DMS153 (cell line): ENCODE measurements at regions not wholly inside any gene's neighbourhood (a gene's known extent, or its start where the extent isn't known, plus 50 kb on each side); places are given as distances from the start of the nearest gene placed in this dataset.
"Not testable (repeated sequence)": the region's sequence is repeated elsewhere in the genome, so short reads cannot be mapped to it uniquely, and the experiment has no call there.

Experiments
- DNase-seq: peaks from one replicate; lab custom pipeline; 2025; lab: John Stamatoyannopoulos, UW

GRCh38 chr9:106106396-106106795 is 412.1 kb downstream of the TMEM38B start:
- DNase-seq: no peak

- DNase-seq: no peak
These were observed 413.4 kb downstream of the TMEM38B start for GRCh38 chr9:106107716-106108115.

DNA sequence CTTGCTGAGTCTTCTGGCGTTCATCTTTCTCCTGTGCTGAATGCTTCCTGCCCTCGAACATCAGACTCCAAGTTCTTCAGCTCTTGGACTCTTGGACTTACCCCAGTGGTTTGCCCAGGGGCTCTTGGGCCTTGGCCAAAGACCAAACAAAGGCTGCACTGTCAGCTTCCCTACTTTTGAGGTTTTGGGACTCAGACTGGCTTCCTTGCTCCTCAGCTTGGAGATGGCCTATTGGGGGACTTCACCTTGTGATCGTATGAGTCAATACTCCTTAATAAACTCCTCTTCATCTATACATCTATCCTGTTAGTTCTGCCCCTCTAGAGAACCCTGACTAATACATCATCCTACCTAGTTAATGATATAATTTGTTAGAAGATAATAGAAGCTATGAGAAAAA is 415.4 kb downstream of the TMEM38B start:
- DNase-seq: not testable (repeated sequence)

DNA sequence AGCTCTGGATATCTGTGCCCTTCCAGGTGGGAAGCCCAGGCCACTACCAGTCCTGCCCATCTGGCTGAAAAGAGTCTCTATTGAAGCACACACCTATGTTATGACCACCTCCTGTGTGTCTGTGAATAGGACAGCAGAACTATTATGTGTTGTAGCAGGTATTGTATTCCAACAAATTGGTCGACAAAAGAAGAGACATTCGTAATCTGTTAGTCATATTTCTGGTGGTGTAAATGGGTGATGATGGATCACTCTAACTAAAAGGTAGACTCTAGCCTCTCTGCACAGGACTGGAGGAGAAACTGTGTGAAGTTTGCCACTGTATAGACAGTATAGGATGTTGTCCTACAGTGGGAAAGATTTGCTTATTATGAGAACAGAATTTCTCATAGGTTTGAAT is 416.1 kb downstream of the TMEM38B start:
- DNase-seq: no peak

- no peak for DNase-seq
These were observed 416.8 kb downstream of the TMEM38B start for GRCh38 chr9:106111039-106111730.

DNA sequence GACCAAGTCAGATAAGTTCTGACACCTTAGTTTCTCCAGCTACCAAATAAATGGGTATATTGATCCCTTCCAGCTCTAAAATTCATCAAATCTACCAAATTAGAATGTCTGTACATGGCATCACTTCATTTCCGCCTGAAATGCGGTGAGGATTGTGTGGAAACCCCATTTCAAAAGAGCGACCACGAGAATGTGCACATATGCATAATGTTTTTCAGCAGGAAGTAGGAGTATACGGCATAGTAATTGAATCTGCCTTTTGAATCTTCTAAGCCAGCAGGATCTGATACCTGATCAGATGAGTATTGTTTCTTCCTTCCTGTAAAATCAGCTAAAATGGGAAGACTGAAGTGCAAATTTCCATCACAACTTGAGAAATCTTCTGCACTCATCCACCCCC is 418.6 kb downstream of the TMEM38B start:
- no peak for DNase-seq

DNA sequence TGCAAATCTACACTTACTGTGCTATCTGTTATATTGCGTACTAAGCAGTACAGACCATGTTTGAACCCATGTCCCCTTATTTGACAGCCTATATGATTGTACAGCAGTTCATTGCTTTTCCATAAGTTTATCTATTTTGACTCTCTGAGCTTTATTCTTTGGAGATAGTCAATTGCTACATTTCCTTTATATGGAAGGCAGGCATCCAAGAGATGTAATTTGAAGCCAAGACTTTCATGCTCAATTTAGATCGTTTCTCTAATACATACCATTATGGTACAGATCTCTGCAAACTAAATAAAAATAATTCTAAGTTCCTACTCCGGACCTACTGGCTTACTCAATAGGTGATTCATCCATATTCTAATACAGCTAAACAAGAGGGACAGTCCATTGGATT is 424.8 kb downstream of the TMEM38B start:
- DNase-seq: no peak

- no peak for DNase-seq
These were observed 425.7 kb downstream of the TMEM38B start for GRCh38 chr9:106120071-106120470.

- DNase-seq: no peak
These were observed 433.4 kb downstream of the TMEM38B start for GRCh38 chr9:106127776-106128175.

DNA sequence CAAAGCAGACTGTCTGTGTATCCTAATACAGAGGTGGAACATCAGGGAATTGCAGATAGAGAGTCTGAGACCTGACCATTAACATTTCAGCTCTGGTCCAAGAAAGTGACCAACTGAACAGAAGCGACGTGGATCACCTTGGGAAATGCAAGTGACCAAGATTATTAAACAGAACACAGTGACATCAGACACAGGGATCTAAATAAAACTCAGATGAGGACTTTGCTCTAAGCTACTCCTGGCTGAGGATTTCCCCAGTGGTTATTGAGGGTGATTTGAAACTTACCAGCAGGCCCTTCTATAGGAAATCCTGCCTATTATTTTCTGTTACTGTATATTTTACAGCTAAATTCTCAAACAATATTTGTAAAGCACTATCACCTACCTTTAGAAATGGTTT is 436.0 kb downstream of the TMEM38B start:
- no peak for DNase-seq

DNA sequence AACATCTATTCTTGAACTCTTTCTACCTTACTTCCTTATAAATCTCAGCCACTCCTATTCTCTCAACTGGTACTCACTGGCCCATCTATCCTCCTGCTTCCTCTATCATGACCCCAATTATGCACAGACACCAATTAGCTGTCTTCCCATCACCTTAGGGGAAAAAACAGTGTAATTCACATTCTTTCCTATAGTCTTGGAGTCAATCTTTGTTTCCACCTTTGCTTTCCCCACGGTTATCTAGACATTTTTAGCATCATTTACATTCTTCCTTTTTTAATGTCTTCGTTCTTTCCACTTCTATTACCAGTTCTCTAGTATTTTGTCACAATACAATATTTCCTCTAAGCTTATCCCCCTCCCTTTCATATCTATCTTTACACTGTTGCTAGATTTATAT is 449.4 kb downstream of the TMEM38B start:
- no peak for DNase-seq

- DNase-seq: no peak
These were observed 451.9 kb downstream of the TMEM38B start for GRCh38 chr9:106146066-106146840.

GRCh38 chr9:106146886-106147285 is 452.5 kb downstream of the TMEM38B start:
- DNase-seq: no peak

DNA sequence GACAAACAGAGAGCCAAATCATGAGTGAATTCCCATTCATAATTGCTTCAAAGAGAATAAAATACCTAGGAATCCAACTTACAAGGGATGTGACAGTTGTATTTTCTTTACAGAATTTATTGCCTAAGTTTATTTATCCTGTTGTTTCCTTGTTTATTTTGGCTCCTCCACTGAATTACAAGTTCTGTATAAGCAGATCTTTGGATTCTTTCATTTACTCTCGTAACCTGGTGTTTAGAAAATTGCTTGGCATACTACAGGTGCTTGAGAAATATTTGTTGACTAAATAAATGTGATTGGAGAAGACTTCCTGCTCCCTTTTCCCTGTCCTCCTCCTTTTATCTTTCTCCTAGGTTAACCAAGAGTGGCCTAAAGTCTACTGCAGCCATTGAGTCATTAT is 455.6 kb downstream of the TMEM38B start:
- no peak for DNase-seq

GRCh38 chr9:106156465-106156864 is 462.1 kb downstream of the TMEM38B start:
- DNase-seq: no peak

GRCh38 chr9:106172265-106172664 is 477.9 kb downstream of the TMEM38B start:
- DNase-seq: no peak

GRCh38 chr9:106174346-106174745 is 480.0 kb downstream of the TMEM38B start:
- DNase-seq: no peak

GRCh38 chr9:106177216-106177615 is 482.9 kb downstream of the TMEM38B start:
- no peak for DNase-seq

GRCh38 chr9:106179191-106179590 is 484.9 kb downstream of the TMEM38B start:
- no peak for DNase-seq

DNA sequence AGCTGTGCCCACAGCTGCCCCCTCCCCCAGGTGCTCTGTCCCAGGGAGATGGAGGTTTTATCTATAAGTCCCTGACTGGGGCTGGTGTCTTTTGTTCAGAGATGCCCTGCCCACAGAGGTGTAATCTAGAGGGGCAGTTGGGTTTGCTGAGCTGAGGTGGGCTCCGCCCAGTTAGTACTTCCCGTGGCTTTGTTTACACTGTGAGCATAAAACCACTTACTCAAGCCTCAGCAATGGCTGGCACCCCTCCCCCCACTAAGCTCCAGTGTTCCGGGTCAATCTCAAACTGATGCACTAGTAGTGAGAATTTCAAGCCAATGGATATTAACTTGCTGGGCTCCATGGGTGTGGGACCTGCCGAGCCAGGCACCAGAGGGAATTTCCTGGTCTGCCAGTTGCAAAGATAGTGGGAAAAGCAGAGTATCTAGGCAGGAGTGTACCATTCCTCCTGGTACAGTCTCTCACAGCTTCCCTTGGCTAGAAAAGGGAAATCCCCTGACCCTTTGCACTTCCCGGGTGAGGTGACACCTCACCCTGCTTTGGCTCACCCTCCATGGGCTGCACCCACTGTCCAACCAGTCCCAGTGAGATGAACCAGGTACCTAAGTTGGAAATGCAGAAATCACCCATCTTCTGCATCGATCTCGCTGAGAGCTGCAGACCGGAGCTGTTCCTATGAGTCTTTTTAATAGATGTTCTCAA is 509.6 kb downstream of the TMEM38B start:
- DNase-seq: peak; percentile 56

DNA sequence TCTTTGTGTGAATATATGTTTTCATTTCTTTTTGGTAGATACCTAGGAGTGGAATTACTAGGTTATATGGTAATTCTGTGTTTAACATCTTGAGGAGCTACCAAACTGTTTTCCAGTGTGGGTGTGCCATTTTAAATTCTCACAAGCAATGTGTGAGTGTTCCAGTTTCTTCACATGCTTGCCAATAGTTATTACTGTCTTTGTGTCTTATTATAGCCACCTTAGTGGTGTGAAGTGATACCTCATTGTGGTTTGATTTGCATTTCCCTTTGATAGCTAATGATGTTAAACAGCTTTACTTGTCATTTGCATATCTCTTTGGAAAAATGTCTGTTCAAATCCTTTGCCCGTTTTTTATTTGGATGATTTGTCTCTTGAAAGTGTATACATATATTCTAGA is 513.0 kb downstream of the TMEM38B start:
- no peak for DNase-seq

DNA sequence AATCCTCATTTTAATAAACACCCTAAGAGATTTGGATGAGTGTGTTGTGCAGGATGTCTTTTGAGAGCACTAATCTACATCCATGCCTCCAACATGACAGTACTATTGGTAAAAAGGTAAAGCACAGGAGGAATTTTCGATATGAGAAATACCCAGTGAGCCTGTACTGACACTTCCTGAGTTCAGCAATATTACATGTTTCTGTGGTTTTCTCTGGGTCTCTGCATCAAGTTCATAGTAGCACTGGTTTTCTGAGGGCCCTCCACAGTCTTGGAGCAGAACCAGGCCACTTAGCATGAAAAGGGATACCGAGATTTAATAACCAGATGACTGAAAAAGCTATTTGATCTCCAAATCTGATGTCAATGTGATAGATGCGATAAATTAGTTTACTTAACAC is 524.1 kb downstream of the TMEM38B start:
- DNase-seq: no peak

- no peak for DNase-seq
These were observed 524.5 kb downstream of the TMEM38B start for GRCh38 chr9:106218854-106219253.
